GM12878 (cell line): ENCODE measurements at regions not wholly inside any gene's neighbourhood (a gene's known extent, or its start where the extent isn't known, plus 50 kb on each side); places are given as distances from the start of the nearest gene placed in this dataset.

Source experiments
- ATAC-seq: fragments of 200-7000 bp; cut with Tn5 transposase; 3 replicates; pipeline ENCODE4 v1.9.1; 2020; ENCODE audit warnings: mild to moderate bottlenecking, moderate library complexity
- BruUV-seq: library from RNA; stranded (reverse); fragments of 400-500 nt; replicated peaks from 2 replicates; lab custom pipeline; 2021; lab: Mats Ljungman, UMichigan
- CTCF ChIA-PET: fragments of 300-600 bp; sonication (Branson Sonifier 250); formaldehyde crosslinking; extraction: SDS; loops from one replicate; lab custom pipeline; 2021; ENCODE audit warnings: inconsistent platforms; lab: Yijun Ruan, JAX
- POLR2A ChIA-PET: fragments of 350-600 bp; formaldehyde crosslinking; extraction: SDS; loops from one replicate; lab custom pipeline; 2021; ENCODE audit warnings: inconsistent platforms; lab: Charles Lee
- RAD21 ChIA-PET: fragments of 300-600 bp; sonication (Branson Sonifier 250); formaldehyde crosslinking; loops from one replicate; lab custom pipeline; 2023; ENCODE audit warnings: antibody characterized with exemption; ENCODE audit not compliant: unreplicated experiment; lab: Charles Lee
- SMC1A ChIA-PET: fragments of 300-600 bp; sonication (Branson Sonifier 250); formaldehyde crosslinking; loops from one replicate; lab custom pipeline; 2023; ENCODE audit not compliant: unreplicated experiment, uncharacterized antibody; lab: Charles Lee
- DNase-seq: peaks from one replicate; pipeline ENCODE4 v3.0.0-alpha.2; 2011; ENCODE audit warnings: low read depth, low spot score
- FAIRE-seq: peaks from 3 replicates; lab custom pipeline; 2011; peaks lifted over from hg19 to GRCh38; lab: Jason Lieb, UNC
- H2AFZ ChIP-seq: 2 replicates; pipeline ENCODE4 v1.6.0; 2011; ENCODE audit warnings: low read depth, low read length, control low read depth; ENCODE audit not compliant: control insufficient read depth
- H3K27ac ChIP-seq: 2 replicates; pipeline ENCODE4 v1.5.1; 2011; ENCODE audit warnings: control low read depth; ENCODE audit not compliant: control insufficient read depth, insufficient read depth
- H3K27me3 ChIP-seq, 2 experiments: replicated peaks in 1 of 2; 2 replicates each; pipeline versions ENCODE4 v1.6.0 to v1.6.1; 2011; ENCODE audit warnings: low read length in 1 of 2; ENCODE audit not compliant: control insufficient read depth in 2 of 2, insufficient read depth in 2 of 2
- H3K36me3 ChIP-seq, 2 experiments: 2 replicates each; pipeline ENCODE4 v1.5.1; 2011; ENCODE audit warnings: low read length in 1 of 2; ENCODE audit not compliant: control insufficient read depth in 2 of 2, insufficient read depth in 2 of 2
- H3K4me1 ChIP-seq: 2 replicates; pipeline ENCODE4 v1.6.1; 2011; ENCODE audit warnings: mild to moderate bottlenecking, low read length, moderate library complexity, mixed read lengths; ENCODE audit not compliant: control insufficient read depth, insufficient read depth
- H3K4me2 ChIP-seq: 2 replicates; pipeline ENCODE4 v1.6.0; 2011; ENCODE audit warnings: control low read depth; ENCODE audit not compliant: control insufficient read depth, insufficient read depth
- H3K4me3 ChIP-seq: fragments of 200-600 bp; sonication (generic); 2 replicates; pipeline ENCODE4 v1.5.1; 2016
- H3K79me2 ChIP-seq: 2 replicates; pipeline ENCODE4 v1.6.0; 2011; ENCODE audit warnings: low read length; ENCODE audit not compliant: control insufficient read depth, insufficient read depth
- H3K9ac ChIP-seq: 2 replicates; pipeline ENCODE4 v1.8.0; 2011; ENCODE audit warnings: low read length, control low read depth, mixed read lengths; ENCODE audit not compliant: control insufficient read depth, insufficient read depth
- H3K9me3 ChIP-seq: replicated peaks from 3 replicates; pipeline ENCODE4 v1.5.1; 2011; ENCODE audit warnings: mild to moderate bottlenecking, low read length; ENCODE audit not compliant: control insufficient read depth, insufficient read depth
- H4K20me1 ChIP-seq: 2 replicates; pipeline ENCODE4 v1.6.0; 2011; ENCODE audit not compliant: control insufficient read depth, insufficient read depth
- BACH1 ChIP-seq: fragments of 450-650 bp; IDR thresholded peaks from 2 replicates; pipeline ENCODE4 v1.6.1; 2017; ENCODE audit warnings: mild to moderate bottlenecking, borderline replicate concordance
- BHLHE40 ChIP-seq, 2 experiments: fragments of 450-650 bp in 1 of 2; IDR thresholded peaks; 2 replicates each; pipeline ENCODE4 v1.6.1; 2011 to 2017; ENCODE audit warnings: low read depth in 2 of 2, borderline replicate concordance in 1 of 2, improper control_type of control experiment in 1 of 2, low read length in 1 of 2, mild to moderate bottlenecking in 1 of 2
- JUNB ChIP-seq: IDR thresholded peaks from 2 replicates; pipeline ENCODE4 v1.6.1; 2016; ENCODE audit warnings: antibody characterized with exemption, mild to moderate bottlenecking
- JUND ChIP-seq: IDR thresholded peaks from 2 replicates; pipeline ENCODE4 v1.6.1; 2012; ENCODE audit warnings: low read depth, mild to moderate bottlenecking, low read length, improper control_type of control experiment, moderate library complexity
- MLLT1 ChIP-seq: fragments of 450-650 bp; IDR thresholded peaks from 2 replicates; pipeline ENCODE4 v1.6.1; 2016; ENCODE audit warnings: mild to moderate bottlenecking
- MYB ChIP-seq: fragments of 150-350 bp; IDR thresholded peaks from 2 replicates; pipeline ENCODE4 v1.6.1; 2014; ENCODE audit warnings: mild to moderate bottlenecking, low read depth, low read length, borderline replicate concordance
- MYC ChIP-seq: IDR thresholded peaks from 2 replicates; pipeline ENCODE4 v1.6.1; 2011; ENCODE audit warnings: mild to moderate bottlenecking, low read length, moderate library complexity, inconsistent platforms; ENCODE audit not compliant: insufficient read depth, insufficient replicate concordance, insufficient read length, severe bottlenecking
- NKRF ChIP-seq: fragments of 450-650 bp; conservative IDR thresholded peaks from 2 replicates; pipeline ENCODE4 v1.6.1; 2017; ENCODE audit warnings: mild to moderate bottlenecking, moderate library complexity
- NR2C1 ChIP-seq: fragments of 450-650 bp; IDR thresholded peaks from 2 replicates; pipeline ENCODE4 v1.6.1; 2017; ENCODE audit warnings: antibody characterized with exemption, mild to moderate bottlenecking, moderate library complexity
- NR2C2 ChIP-seq: IDR thresholded peaks from 2 replicates; pipeline ENCODE4 v1.6.1; 2011; ENCODE audit warnings: borderline replicate concordance, low read depth; ENCODE audit not compliant: control insufficient read depth, insufficient read length
- RAD51 ChIP-seq: fragments of 450-650 bp; IDR thresholded peaks from 2 replicates; pipeline ENCODE4 v1.6.1; 2016; ENCODE audit warnings: moderate library complexity, mild to moderate bottlenecking, inconsistent platforms
- RFX5 ChIP-seq: IDR thresholded peaks from 2 replicates; pipeline ENCODE4 v1.6.1; 2011; ENCODE audit warnings: low read depth, low read length, improper control_type of control experiment
- SP1 ChIP-seq: IDR thresholded peaks from one replicate; pipeline ENCODE4 v1.6.1; 2011; ENCODE audit warnings: low read depth, low read length
- SREBF1 ChIP-seq: IDR thresholded peaks from 2 replicates; pipeline ENCODE4 v1.6.1; 2012; ENCODE audit warnings: mild to moderate bottlenecking, low read length
- SRF ChIP-seq, 2 experiments: IDR thresholded peaks; 2 replicates each; pipeline ENCODE4 v1.6.1; 2011; ENCODE audit warnings: low read depth in 2 of 2, low read length in 2 of 2, mild to moderate bottlenecking in 1 of 2, moderate library complexity in 1 of 2
- SUZ12 ChIP-seq: fragments of 200-600 bp; sonication (generic); IDR thresholded peaks from one replicate; pipeline ENCODE4 v1.6.1; 2018; ENCODE audit warnings: antibody characterized with exemption, mild to moderate bottlenecking; ENCODE audit not compliant: unreplicated experiment
- TCF12 ChIP-seq: IDR thresholded peaks from 2 replicates; pipeline ENCODE4 v1.6.1; 2011; ENCODE audit warnings: low read depth, mild to moderate bottlenecking, low read length
- ZNF274 ChIP-seq: IDR thresholded peaks from one replicate; pipeline ENCODE4 v1.8.0; 2011; ENCODE audit not compliant: insufficient read length, insufficient read depth
- WGBS: methylation state at CpG from one replicate; pipeline ENCODE4 v1.1.6; 2016; ENCODE audit warnings: low lambda C conversion rate; ENCODE audit not compliant: insufficient replicate concordance, insufficient coverage; ENCODE audit errors: missing lambda C conversion rate; 5-methylcytosine and 5-hydroxymethylcytosine counted together
- in situ Hi-C: fragments of 300-500 bp; cut with MboI; formaldehyde crosslinking; loops from 9 replicates; pipeline ENCODE4 v1.14.3; 2018; ENCODE audit warnings: mixed read lengths
- intact Hi-C: fragments of 100-400 bp; cut with micrococcal nuclease; formaldehyde crosslinking; loops from one replicate; pipeline ENCODE4 v1.14.2; 2022; ENCODE audit not compliant: unreplicated experiment
- TF ChIP-seq, protein P1 (sequence below): fragments of 150-350 bp; IDR thresholded peaks from 2 replicates; pipeline ENCODE4 v1.6.1; 2014; ENCODE audit warnings: mild to moderate bottlenecking, low read depth, low read length

GRCh38 chr2:186319105-186319504 is 167.0 kb upstream of the ZC3H15 start:
- TF ChIP-seq MYC, result no peak
- no peak for TF ChIP-seq RFX5
- TF ChIP-seq BHLHE40 (IDR thresholded peaks at IDR 0.05; ENCODE audit: borderline replicate concordance in 1 of 2, low read depth in 2 of 2, low read length in 1 of 2), result no peak
- TF ChIP-seq MLLT1, result no peak
- no peak for TF ChIP-seq SP1
- no peak for TF ChIP-seq NR2C1
- no peak for TF ChIP-seq NKRF
- TF ChIP-seq TCF12, result no peak
- no peak for TF ChIP-seq SREBF1
- TF ChIP-seq NR2C2, result no peak
- TF ChIP-seq JUNB, result no peak
- no peak for TF ChIP-seq RAD51
- TF ChIP-seq SRF (IDR thresholded peaks at IDR 0.05; ENCODE audit: low read depth in 2 of 2, low read length in 2 of 2), result no peak
- TF ChIP-seq BACH1, result no peak
- no peak for TF ChIP-seq SUZ12
- no peak for TF ChIP-seq MYB
- TF ChIP-seq, protein P1, sequence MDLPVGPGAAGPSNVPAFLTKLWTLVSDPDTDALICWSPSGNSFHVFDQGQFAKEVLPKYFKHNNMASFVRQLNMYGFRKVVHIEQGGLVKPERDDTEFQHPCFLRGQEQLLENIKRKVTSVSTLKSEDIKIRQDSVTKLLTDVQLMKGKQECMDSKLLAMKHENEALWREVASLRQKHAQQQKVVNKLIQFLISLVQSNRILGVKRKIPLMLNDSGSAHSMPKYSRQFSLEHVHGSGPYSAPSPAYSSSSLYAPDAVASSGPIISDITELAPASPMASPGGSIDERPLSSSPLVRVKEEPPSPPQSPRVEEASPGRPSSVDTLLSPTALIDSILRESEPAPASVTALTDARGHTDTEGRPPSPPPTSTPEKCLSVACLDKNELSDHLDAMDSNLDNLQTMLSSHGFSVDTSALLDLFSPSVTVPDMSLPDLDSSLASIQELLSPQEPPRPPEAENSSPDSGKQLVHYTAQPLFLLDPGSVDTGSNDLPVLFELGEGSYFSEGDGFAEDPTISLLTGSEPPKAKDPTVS, result no peak
- no peak for TF ChIP-seq JUND
- no peak for TF ChIP-seq ZNF274
- Histone ChIP-seq H3K4me2 (no peak overlapping the region), H3K36me3 (no peaks in the 10 kb centered on the region), H3K27ac (no peak overlapping the region), H3K27me3 (no peaks in the 10 kb centered on the region), H4K20me1 (no peaks in the 10 kb centered on the region), H2AFZ (no peak overlapping the region), H3K9me3 (no peaks in the 10 kb centered on the region), H3K4me3 (no peak overlapping the region), H3K79me2 (no peaks in the 10 kb centered on the region), H3K9ac (no peak overlapping the region), H3K4me1 (no peaks in the 10 kb centered on the region)
- in situ Hi-C loops (no loop called here), intact Hi-C loops (no loop called here)
- POLR2A ChIA-PET, result no interaction called here
- SMC1A ChIA-PET, result no interaction called here
- RAD21 ChIA-PET, result no interaction called here
- DNase-seq (no peak), ATAC-seq (no peak), FAIRE-seq (no peak)
- CTCF ChIA-PET, result no interaction called here
- BruUV-seq, result no TSS peak
- 72% methylated on average over 2 of the region's 2 CpGs for WGBS
